ENCODE measurements at regions not wholly inside any gene's neighbourhood (a gene's known extent, or its start where the extent isn't known, plus 50 kb on each side); places are given as distances from the start of the nearest gene placed in this dataset.

- Histone ChIP-seq H3K27me3 (ENCODE audit: low read depth) (no peaks in the 10 kb centered on the region), H3K4me3 (no peak overlapping the region), H3K9me3 (no peaks in the 10 kb centered on the region), H3K27ac (no peak overlapping the region), H3K36me3 (no peaks in the 10 kb centered on the region), H3K4me1 (no peaks in the 10 kb centered on the region)
- TF ChIP-seq, protein P1, sequence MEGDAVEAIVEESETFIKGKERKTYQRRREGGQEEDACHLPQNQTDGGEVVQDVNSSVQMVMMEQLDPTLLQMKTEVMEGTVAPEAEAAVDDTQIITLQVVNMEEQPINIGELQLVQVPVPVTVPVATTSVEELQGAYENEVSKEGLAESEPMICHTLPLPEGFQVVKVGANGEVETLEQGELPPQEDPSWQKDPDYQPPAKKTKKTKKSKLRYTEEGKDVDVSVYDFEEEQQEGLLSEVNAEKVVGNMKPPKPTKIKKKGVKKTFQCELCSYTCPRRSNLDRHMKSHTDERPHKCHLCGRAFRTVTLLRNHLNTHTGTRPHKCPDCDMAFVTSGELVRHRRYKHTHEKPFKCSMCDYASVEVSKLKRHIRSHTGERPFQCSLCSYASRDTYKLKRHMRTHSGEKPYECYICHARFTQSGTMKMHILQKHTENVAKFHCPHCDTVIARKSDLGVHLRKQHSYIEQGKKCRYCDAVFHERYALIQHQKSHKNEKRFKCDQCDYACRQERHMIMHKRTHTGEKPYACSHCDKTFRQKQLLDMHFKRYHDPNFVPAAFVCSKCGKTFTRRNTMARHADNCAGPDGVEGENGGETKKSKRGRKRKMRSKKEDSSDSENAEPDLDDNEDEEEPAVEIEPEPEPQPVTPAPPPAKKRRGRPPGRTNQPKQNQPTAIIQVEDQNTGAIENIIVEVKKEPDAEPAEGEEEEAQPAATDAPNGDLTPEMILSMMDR (IDR thresholded peaks at IDR 0.05): no peak
- intact Hi-C loops (cut with DNase I): no loop called here
- ATAC-seq: no peak
- DNase-seq: no peak
Observed at GRCh38 chr3:22349215-22349851, 598.3 kb upstream of the ZNF385D start.

- no peak overlapping the region for H3K27ac ChIP-seq
- no peaks in the 10 kb centered on the region for H3K36me3 ChIP-seq
- TF ChIP-seq, protein P1 (IDR thresholded peaks at IDR 0.05): no peak
- no peaks in the 10 kb centered on the region for H3K27me3 ChIP-seq (ENCODE audit: low read depth)
- DNase-seq (no peak), ATAC-seq (no peak)
- no peak overlapping the region for H3K4me3 ChIP-seq
- H3K9me3 ChIP-seq: no peaks in the 10 kb centered on the region
- intact Hi-C loops (cut with DNase I): no loop called here
- no peaks in the 10 kb centered on the region for H3K4me1 ChIP-seq
Observed at GRCh38 chr3:22351806-22352205, 600.8 kb upstream of the ZNF385D start.

- TF ChIP-seq, protein P1 (IDR thresholded peaks at IDR 0.05): no peak
- no peaks in the 10 kb centered on the region for H3K4me1 ChIP-seq
- no peaks in the 10 kb centered on the region for H3K9me3 ChIP-seq
- no peaks in the 10 kb centered on the region for H3K36me3 ChIP-seq
- no peaks in the 10 kb centered on the region for H3K27me3 ChIP-seq (ENCODE audit: low read depth)
- no peak for ATAC-seq
- DNase-seq: no peak
- intact Hi-C loops (cut with DNase I): no loop called here
- no peak overlapping the region for H3K27ac ChIP-seq
- H3K4me3 ChIP-seq: no peak overlapping the region
Observed at GRCh38 chr3:22353126-22353525, 602.1 kb upstream of the ZNF385D start.

GRCh38 chr3:22358334-22358733 lies 607.3 kb upstream of the ZNF385D start:
- ATAC-seq (no peak), DNase-seq (no peak)
- Histone ChIP-seq H3K27me3 (ENCODE audit: low read depth) (no peaks in the 10 kb centered on the region), H3K4me1 (no peaks in the 10 kb centered on the region), H3K27ac (no peak overlapping the region), H3K4me3 (no peak overlapping the region), H3K36me3 (no peaks in the 10 kb centered on the region), H3K9me3 (no peaks in the 10 kb centered on the region)
- TF ChIP-seq, protein P1 (IDR thresholded peaks at IDR 0.05): no peak
- intact Hi-C loops (cut with DNase I): no loop called here

- ATAC-seq: no peak
- no peaks in the 10 kb centered on the region for H3K9me3 ChIP-seq
- no peak overlapping the region for H3K27ac ChIP-seq
- intact Hi-C loops (cut with DNase I): no loop called here
- no peak overlapping the region for H3K4me3 ChIP-seq
- TF ChIP-seq, protein P1 (IDR thresholded peaks at IDR 0.05): no peak
- no peaks in the 10 kb centered on the region for H3K27me3 ChIP-seq (ENCODE audit: low read depth)
- no peak for DNase-seq
- H3K36me3 ChIP-seq: no peaks in the 10 kb centered on the region
- no peaks in the 10 kb centered on the region for H3K4me1 ChIP-seq
Observed at GRCh38 chr3:22360164-22360563, 609.2 kb upstream of the ZNF385D start.
